Inflammatory macrophage (primary cell): ENCODE measurements at regions not wholly inside any gene's neighbourhood (a gene's known extent, or its start where the extent isn't known, plus 50 kb on each side); places are given as distances from the start of the nearest gene placed in this dataset.
"Not testable (repeated sequence)": the region's sequence is repeated elsewhere in the genome, so short reads cannot be mapped to it uniquely, and the experiment has no call there.

ENCODE experiments used
- DNase-seq, 2 donors: peaks; one replicate each; pipeline ENCODE4 v3.0.0-alpha.2; 2020 to 2022

DNA sequence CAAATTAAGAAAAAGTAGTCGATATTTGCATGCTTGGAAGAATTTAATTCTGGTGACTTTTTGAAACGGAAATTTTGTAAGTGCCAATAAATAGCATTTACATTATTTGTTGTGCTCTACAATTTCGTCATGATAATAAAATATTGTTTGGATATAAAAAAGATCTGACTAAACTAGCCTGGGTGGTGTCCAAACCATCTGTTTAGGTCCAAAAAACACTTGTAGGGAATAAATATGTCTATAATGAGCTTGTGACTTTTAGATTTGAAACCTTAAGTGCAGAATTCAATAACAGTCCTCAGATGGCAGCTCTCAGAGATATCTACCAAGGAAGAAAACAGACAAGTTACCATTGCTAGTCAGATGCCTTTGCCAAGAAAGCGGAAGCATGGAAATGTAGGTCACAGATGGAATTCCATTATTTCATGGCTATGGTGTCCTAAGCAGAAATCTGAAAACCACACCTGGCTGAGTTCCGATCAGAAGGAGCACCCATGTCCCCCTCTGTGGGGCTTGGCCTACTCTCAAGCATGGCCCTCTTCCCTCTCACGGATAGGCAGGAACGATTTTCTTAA lies 731.1 kb downstream of the RNF144A start:
- DNase-seq: no peak

- DNase-seq: no peak
These were observed 732.4 kb downstream of the RNF144A start for GRCh38 chr2:7649461-7650228.

DNA sequence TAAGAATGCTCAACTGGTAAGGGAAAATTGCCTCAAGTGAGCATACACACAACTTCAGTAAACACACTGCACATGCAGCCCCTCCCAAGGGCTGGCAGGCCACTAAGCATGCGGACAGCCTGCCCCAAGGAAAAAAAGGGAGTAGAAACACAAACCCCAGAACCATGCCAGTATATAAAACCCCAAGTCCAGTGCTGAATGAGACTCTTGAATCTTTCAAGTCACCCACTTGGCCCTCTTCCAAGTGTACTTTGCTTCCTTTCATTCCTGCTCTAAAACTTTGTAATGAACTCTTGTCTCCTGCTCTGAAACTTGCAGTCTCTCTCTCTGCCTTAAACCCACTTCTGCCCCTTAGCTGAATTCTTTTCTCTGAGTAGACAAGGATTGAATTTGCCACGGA lies 736.4 kb downstream of the RNF144A start:
- no peak for DNase-seq

DNA sequence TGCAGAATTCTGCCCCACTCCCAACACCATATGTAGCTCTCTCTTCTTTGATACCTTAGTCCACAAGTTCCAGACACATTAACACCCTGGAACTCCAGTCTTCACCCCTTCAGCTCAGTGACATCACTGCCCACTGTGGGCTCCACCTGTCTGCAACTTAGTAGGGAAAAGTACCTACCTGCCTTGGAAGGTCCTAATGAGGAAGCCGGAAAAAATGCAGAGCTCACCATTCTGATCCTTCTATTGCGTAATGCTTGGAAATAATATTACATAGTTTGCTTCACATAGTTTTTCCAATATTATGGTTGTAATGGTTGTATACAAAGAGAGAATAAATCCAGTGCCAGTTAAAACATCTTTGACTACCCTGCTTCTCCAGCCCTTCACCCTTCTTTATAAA lies 738.4 kb downstream of the RNF144A start:
- DNase-seq: no peak

DNA sequence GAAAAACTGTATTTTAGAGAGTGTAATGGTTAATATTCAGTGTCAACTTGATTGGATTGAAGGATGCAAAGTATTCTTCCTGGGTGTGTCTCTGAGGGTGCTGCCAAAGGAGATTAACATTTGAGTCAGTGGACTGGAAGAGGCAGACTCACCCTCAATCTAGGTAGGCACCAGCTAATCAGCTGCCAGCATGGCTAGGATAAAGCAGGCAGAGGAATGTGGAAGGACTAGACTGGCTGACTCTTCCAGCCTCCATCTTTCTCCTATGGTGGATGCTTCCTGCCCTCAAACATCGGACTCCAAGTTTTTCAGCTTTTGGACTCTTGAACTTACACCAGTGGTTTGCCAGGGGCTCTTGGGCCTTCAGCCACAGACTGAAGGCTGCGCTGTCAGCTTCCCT lies 740.3 kb downstream of the RNF144A start:
- DNase-seq: not testable (repeated sequence)

DNA sequence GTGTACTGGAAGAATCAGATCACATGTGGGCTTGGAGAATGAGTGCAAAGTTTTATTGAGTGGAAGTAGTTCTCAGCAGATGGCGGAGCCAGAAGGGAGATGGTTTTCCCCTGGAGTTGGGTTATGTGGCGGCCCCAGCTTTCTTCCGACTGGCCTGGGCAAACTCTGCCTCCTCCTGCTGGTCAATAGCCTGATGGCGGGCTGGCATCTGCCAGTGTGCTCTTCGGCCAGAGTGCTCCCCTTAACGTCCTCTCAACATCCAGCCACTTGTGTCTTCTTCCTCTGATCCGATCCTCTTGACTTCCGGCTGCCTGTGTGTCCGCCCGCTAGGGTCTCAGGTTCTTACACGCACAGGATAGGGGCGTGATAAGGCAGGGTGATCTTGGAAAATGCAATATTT lies 741.3 kb downstream of the RNF144A start:
- DNase-seq: no peak

DNA sequence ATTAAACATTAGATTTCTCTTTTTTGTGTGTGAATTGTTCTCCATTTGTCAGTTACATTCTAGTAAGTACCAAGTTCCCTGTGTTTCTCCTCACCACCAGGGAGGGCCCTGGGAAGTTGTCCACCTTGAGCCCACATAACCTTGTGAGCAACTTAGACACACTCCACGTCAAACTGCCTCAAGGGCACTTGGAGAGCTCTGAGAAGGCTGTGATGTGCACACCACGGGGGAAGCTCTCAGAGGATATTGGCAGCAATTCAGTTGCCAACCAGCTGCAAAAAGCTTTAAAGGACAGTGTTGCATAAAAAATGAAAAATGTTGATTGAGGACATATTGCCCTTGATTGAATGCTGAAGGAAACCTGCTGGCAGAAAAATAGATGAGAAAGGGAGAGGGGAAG lies 743.6 kb downstream of the RNF144A start:
- DNase-seq: no peak

- DNase-seq: no peak
These were observed 744.3 kb downstream of the RNF144A start for GRCh38 chr2:7661502-7661901.

DNA sequence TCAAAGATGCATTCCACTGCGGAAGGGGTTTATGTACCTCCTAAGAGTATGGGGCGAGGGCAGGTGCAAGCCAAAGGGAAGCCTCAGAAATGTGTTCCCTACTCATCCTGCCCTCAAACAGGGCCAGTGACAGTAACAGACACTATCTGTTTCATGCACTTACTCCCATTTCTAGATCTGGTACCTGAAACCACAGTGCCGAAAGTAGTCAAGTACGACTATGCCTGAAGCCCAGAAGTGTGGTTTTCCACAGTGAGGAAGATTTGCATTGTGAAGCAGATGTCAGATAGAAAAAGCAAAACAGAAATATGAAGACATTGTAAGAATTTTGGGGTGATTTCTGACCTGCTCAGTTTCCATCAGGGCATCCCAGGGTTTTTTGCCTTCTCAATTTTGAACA lies 748.7 kb downstream of the RNF144A start:
- DNase-seq: no peak

- no peak for DNase-seq
These were observed 749.5 kb downstream of the RNF144A start for GRCh38 chr2:7666596-7667259.

- no peak for DNase-seq
These were observed 750.1 kb downstream of the RNF144A start for GRCh38 chr2:7667260-7667757.

- DNase-seq: no peak
These were observed 753.9 kb downstream of the RNF144A start for GRCh38 chr2:7670905-7671641.

DNA sequence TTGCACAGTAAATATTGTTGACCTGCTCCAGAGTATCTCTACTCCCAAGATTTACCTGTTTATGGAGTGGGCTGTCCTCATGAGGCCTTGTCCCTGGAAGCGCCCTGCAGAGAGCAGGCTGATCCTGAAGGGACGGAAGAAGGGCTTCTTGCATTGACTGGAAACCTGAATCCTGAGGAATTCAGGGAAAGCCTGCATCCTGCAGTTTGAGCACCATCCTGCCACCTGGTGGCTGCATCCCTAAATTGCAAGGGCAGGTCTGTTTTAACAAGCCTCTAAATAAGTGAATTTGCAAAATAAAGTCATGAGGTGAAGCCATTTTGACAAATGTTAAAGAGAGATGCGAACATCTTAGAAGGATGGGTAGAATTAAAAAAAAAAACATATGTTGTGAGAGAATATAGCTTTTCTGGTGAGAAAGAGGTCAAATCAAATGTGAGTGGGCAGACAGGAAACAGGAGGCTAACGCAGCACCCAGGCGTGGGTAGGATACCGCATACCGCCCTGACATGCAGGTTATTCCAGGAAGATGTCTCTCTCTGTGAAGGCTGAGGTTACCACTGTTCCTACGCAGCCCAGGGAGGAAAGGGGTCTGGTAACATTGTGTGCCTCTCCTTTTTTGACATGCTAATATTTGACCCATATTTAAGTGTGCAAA lies 754.9 kb downstream of the RNF144A start:
- DNase-seq: peak; percentile 60 to 77

DNA sequence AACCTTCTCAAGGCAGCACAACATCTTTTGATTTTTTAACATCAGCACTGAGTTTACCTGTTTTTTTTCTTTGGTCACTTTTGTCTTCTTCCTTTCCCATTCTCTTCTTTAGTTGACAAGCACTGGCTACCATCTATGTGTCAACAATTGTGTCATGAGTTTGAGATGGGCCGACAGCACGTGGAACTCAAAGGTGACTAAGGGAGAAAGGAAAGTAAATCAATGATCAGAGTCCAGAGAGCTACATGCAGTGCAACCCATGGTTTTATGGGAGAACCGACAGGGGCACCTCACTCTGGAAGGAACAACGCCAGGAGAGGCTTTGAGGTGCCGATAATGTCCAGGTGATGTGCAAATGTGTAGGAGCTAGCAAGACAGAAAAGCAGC lies 755.5 kb downstream of the RNF144A start:
- DNase-seq: no peak

DNA sequence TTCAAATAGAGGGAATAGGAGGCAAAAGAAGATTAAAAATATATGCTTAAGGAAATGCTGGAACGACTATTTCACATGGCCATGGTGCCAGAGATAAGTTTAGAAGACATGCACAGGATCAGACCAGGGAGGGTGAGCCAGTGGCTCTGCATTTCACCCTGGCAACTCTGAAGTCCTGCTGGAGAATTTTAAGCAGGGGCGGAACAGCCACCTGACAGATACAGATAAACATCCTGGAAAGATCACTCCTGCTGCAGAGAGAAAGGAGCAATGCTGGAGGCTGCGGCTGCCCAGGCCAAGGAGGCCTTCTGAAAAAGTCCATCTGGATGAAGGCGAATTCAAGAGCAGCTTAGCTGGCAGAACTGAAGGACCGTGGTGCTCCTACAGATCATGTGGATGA lies 755.9 kb downstream of the RNF144A start:
- DNase-seq: no peak

- DNase-seq: no peak
These were observed 756.6 kb downstream of the RNF144A start for GRCh38 chr2:7673853-7674252.

- DNase-seq: no peak
These were observed 757.4 kb downstream of the RNF144A start for GRCh38 chr2:7674606-7675005.

DNA sequence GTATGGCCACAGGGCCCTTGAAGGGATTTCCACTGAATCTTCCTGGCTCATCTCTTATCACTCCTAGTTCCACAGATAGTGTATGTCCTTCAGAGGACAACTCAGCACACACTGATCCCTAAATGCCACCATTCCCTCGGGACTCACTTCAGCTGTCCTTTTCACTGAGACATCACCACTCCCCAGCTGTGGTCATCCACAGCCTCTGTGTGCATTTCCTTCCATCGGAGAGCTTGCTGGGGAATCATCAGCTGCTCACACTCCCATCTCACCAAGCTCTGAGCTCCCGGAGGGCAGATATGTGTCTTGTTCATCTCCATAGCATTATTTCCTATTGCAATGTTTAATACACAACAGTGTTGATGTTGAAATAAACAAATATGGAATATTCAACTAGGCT lies 759.5 kb downstream of the RNF144A start:
- DNase-seq: peak in 1 of 2 donors; percentile 16

GRCh38 chr2:7681881-7682461 lies 764.8 kb downstream of the RNF144A start:
- DNase-seq: no peak

DNA sequence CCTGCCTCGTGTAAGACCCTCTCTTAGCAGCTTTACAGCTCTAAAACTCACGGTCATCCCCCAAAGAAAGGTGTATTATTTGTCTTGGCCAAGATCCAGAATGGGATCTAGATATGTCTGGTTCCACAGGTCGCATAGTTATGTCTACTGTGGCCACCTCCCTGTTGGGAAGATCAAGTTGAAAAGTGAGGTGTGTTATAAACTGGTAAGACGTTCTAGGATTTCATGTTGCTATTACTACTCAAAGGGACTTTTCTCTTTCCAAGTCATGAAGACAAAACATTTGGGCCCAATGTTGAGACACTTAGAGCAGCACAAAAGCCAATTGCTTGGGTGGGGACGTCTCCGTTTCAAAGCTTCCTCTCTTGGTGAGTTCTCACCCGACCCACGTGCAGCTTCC lies 766.0 kb downstream of the RNF144A start:
- no peak for DNase-seq

DNA sequence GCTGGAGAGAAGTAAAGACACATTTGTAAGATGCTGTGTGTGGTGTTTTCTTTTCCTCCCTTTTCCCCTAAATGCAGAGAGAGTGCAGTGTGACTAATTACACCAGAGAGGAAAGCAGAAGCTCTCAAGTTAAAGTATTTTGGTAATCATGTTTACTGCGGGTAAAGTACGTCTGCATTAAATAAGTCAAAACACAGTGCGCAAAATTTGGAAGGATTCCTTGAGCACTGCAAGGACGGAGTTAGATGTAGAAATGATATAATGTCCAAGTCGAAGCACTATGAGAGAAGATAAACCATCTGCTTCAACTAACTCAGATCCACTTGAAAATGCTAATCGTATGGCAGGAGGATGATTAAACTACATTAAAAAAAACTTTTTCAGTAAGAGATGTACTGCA lies 766.5 kb downstream of the RNF144A start:
- no peak for DNase-seq

GRCh38 chr2:7685342-7686015 lies 768.3 kb downstream of the RNF144A start:
- no peak for DNase-seq
